ENCODE measurements at regions not wholly inside any gene's neighbourhood (a gene's known extent, or its start where the extent isn't known, plus 50 kb on each side); places are given as distances from the start of the nearest gene placed in this dataset.

- TF ChIP-seq CTCF (IDR thresholded peaks at IDR 0.05) = no peak
- TF ChIP-seq POLR2A (IDR thresholded peaks at IDR 0.05) = no peak
These were observed 641.9 kb upstream of the RORB start for GRCh38 chr9:73855206-73855605.

All from testis (tissue), 2 donors.